ENCODE measurements at regions not wholly inside any gene's neighbourhood (a gene's known extent, or its start where the extent isn't known, plus 50 kb on each side); places are given as distances from the start of the nearest gene placed in this dataset.

GRCh38 chr13:65872448-65872847, 1357.7 kb downstream of the PCDH9 start:
- TF ChIP-seq, protein P1, sequence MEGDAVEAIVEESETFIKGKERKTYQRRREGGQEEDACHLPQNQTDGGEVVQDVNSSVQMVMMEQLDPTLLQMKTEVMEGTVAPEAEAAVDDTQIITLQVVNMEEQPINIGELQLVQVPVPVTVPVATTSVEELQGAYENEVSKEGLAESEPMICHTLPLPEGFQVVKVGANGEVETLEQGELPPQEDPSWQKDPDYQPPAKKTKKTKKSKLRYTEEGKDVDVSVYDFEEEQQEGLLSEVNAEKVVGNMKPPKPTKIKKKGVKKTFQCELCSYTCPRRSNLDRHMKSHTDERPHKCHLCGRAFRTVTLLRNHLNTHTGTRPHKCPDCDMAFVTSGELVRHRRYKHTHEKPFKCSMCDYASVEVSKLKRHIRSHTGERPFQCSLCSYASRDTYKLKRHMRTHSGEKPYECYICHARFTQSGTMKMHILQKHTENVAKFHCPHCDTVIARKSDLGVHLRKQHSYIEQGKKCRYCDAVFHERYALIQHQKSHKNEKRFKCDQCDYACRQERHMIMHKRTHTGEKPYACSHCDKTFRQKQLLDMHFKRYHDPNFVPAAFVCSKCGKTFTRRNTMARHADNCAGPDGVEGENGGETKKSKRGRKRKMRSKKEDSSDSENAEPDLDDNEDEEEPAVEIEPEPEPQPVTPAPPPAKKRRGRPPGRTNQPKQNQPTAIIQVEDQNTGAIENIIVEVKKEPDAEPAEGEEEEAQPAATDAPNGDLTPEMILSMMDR (IDR thresholded peaks at IDR 0.05; ENCODE audit: insufficient read depth, low read depth, low read length) = no peak
- no peak for TF ChIP-seq EZH2 (IDR thresholded peaks at IDR 0.05; ENCODE audit: insufficient read depth, low read length)

All from astrocyte (in vitro differentiated cells and primary cell).